ENCODE measurements at regions not wholly inside any gene's neighbourhood (a gene's known extent, or its start where the extent isn't known, plus 50 kb on each side); places are given as distances from the start of the nearest gene placed in this dataset.
A peak's percentile ranks its signal among the peaks of the same experiment; 100 is the strongest.

DNA sequence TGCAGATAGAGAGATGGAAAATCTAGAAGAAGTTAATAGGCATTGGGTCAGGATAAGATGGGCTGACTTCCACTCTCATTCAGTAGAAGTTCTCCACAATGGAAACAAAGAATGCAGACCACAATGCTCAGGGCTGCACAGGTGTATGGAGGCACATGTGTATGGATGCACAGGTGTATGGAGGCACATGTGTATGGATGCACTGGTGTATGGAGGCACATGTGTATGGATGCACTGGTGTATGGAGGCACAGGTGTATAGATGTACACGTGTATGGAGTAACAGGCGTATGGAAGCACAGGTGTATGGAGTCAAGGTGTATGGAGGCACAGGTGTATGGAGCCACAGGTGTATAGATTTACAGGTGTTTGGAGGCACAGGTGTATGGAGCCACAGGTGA, 285.7 kb upstream of the PPP2R2D start:
- no peak for DNase-seq (ENCODE audit: low read depth)
- FAIRE-seq = peak; percentile 98
- no peak for TF ChIP-seq CTCF (IDR thresholded peaks at IDR 0.05; ENCODE audit: insufficient read depth, low read length, severe bottlenecking)
- H3K27me3 ChIP-seq (ENCODE audit: control insufficient read depth, insufficient read depth, low read length) = no peaks in the 10 kb centered on the region
- H3K36me3 ChIP-seq (ENCODE audit: control insufficient read depth, insufficient read depth, low read length) = no peaks in the 10 kb centered on the region
- no peak overlapping the region for H3K4me3 ChIP-seq (ENCODE audit: low read depth, low read length)

DNA sequence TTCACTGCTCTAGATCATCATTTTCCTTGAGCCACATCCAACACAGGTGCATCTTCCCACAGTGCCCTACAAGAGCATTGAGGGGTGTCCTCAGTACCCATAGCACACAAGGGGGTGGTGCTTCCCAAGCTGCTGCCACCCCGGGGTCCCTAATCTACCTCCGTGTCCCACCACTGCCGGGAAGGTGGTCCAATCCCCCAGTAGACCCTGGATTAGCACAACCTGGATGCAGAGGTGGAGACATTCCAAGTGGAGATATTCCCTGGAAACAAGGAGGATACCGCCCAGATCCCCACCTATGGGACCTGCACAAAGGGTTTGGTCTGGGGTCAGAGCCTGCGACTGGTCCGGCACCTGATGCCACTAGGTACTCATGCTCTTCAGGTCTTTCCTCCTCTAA, 284.8 kb upstream of the PPP2R2D start:
- Histone ChIP-seq H3K27me3 (ENCODE audit: control insufficient read depth, insufficient read depth, low read length) (no peaks in the 10 kb centered on the region), H3K36me3 (ENCODE audit: control insufficient read depth, insufficient read depth, low read length) (no peaks in the 10 kb centered on the region), H3K4me3 (ENCODE audit: low read depth, low read length) (no peak overlapping the region)
- no peak for DNase-seq (ENCODE audit: low read depth)
- no peak for FAIRE-seq
- no peak for TF ChIP-seq CTCF (IDR thresholded peaks at IDR 0.05; ENCODE audit: insufficient read depth, low read length, severe bottlenecking)

DNA sequence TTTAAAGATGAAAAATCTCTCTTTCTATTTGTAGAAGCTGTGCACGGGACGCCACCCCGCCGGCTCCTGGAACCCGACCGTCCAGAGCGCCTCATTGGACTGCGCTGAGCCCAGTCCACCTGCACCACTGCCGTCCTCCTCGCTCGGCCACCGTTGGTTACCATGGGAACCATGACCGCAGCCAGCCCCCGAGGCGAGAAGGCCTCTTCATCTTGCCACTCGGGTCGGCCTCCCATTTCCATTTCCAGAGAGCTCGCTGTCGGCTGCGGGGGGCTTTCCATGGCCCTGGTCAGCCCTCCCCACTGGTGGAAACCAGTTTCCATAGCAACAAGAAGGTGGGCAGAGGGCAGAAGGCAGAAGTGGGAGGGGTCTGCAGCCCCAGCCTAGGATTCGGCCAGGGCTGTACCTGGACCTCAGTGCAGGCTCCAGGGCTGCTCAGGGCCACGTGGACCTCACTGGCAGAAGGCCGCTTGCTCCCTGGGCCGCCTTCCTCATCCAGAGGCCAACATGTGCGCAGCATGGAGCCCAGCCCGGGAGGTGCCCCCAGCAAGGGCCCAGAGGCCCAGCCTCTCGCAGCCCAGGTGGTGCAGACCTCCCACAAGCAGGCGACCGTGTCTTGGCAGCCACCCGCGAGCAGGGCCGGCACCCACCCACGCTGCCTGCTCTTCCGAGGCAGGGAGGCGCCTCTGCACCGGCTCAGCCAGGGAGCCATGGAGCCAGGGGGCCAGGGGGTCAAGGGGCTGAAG, 283.5 kb upstream of the PPP2R2D start:
- TF ChIP-seq CTCF (IDR thresholded peaks at IDR 0.05; ENCODE audit: insufficient read depth, low read length, severe bottlenecking) = no peak
- H3K36me3 ChIP-seq (ENCODE audit: control insufficient read depth, insufficient read depth, low read length) = no peaks in the 10 kb centered on the region
- H3K4me3 ChIP-seq (ENCODE audit: low read depth, low read length) = no peak overlapping the region
- DNase-seq (ENCODE audit: low read depth) = no peak
- H3K27me3 ChIP-seq (ENCODE audit: control insufficient read depth, insufficient read depth, low read length) = no peaks in the 10 kb centered on the region
- no peak for FAIRE-seq

DNA sequence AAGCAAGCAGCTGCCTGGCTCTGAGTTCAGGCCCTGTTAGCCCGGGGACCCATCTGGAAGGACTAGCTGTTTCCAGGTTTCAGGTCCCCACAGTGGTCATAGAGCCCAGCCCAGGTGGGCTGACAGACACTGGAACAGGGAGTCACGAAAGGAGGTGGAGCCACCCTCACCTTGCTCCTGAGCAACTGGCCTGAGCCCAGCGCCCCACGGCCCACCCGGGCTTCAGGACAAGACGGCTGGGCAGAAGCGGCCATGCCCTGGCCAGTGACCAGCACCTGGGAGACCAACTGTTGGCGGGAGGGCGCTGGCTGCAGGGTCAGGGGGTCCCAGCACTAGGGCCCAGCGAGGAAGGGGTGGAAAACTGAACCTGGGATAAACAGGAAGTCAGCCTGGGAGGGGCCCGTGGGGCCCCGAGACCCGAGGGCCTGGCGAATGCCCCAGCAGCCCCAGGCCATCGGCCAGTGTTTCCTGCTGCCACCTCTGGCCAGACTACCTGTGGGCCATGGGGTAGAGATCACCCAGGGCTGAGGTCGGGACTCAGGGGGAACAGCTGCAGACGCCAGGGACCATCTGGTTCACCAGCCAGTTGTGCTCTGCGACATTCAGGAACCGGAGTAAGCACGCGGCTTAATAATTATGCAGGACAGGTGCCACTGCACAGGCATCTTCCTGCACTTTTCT, 282.1 kb upstream of the PPP2R2D start:
- H3K36me3 ChIP-seq (ENCODE audit: control insufficient read depth, insufficient read depth, low read length) = no peaks in the 10 kb centered on the region
- no peak for TF ChIP-seq CTCF (IDR thresholded peaks at IDR 0.05; ENCODE audit: insufficient read depth, low read length, severe bottlenecking)
- FAIRE-seq = no peak

DNA sequence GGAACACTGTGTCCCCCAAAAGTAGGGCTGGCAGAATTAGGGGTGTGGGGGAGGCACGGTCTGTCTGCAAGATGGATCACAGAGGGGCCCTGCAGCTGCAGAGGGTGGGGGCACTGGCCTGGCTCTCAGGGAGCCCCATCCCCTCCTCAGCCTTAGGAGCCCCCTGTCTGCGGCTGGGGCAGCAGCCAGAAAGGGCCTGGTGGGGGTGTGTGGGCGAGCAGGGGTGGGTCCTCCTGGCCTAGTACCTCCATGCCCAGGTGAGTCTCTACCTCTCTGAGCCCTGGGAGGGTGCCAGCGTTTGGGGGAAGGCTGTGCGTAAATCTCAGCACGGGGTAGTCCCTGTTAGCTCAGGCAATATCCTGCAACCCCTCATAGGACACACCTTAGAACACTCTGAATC, 280.5 kb upstream of the PPP2R2D start:
- no peak for TF ChIP-seq CTCF (IDR thresholded peaks at IDR 0.05; ENCODE audit: insufficient read depth, low read length, severe bottlenecking)
- no peak overlapping the region for H3K4me3 ChIP-seq (ENCODE audit: low read depth, low read length)
- no peaks in the 10 kb centered on the region for H3K27me3 ChIP-seq (ENCODE audit: control insufficient read depth, insufficient read depth, low read length)
- DNase-seq (ENCODE audit: low read depth) (no peak), FAIRE-seq (no peak)
- no peaks in the 10 kb centered on the region for H3K36me3 ChIP-seq (ENCODE audit: control insufficient read depth, insufficient read depth, low read length)

More for the DNA sequence above, 282.1 kb upstream of the PPP2R2D start:
- no peak for DNase-seq (ENCODE audit: low read depth)
- H3K27me3 ChIP-seq (ENCODE audit: control insufficient read depth, insufficient read depth, low read length) = no peaks in the 10 kb centered on the region
- H3K4me3 ChIP-seq (ENCODE audit: low read depth, low read length) = no peak overlapping the region

Data from bronchial epithelial cell (primary cell).